Panc1 (cell line): ENCODE measurements at regions not wholly inside any gene's neighbourhood (a gene's known extent, or its start where the extent isn't known, plus 50 kb on each side); places are given as distances from the start of the nearest gene placed in this dataset.

Experiments
- CTCF ChIP-seq: fragments of 450-650 bp; IDR thresholded peaks from 2 replicates; pipeline ENCODE4 v1.5.1; 2017; ENCODE audit warnings: mild to moderate bottlenecking
- POLR2AphosphoS5 ChIP-seq: IDR thresholded peaks from 2 replicates; pipeline ENCODE4 v1.6.1; 2012; ENCODE audit warnings: mild to moderate bottlenecking, low read depth, low read length, moderate library complexity
- REST ChIP-seq, 2 experiments: IDR thresholded peaks; 2 replicates each; pipeline ENCODE4 v1.6.1; 2011 to 2012; ENCODE audit warnings: low read depth in 2 of 2, control low read depth in 1 of 2, low read length in 1 of 2, mild to moderate bottlenecking in 1 of 2, moderate library complexity in 1 of 2; ENCODE audit not compliant: insufficient read depth in 1 of 2
- SIN3A ChIP-seq: IDR thresholded peaks from 2 replicates; pipeline ENCODE4 v1.6.1; 2012; ENCODE audit warnings: low read depth, mild to moderate bottlenecking, low read length, moderate library complexity, borderline replicate concordance; ENCODE audit not compliant: insufficient read depth
- TCF7L2 ChIP-seq: IDR thresholded peaks from 2 replicates; pipeline ENCODE4 v1.6.1; 2011; ENCODE audit warnings: mild to moderate bottlenecking, low read depth, low read length, inconsistent platforms

- no peak for TF ChIP-seq CTCF
- no peak for TF ChIP-seq SIN3A
- no peak for TF ChIP-seq POLR2AphosphoS5
- TF ChIP-seq TCF7L2, result no peak
- no peak for TF ChIP-seq REST (IDR thresholded peaks at IDR 0.05; ENCODE audit: insufficient read depth in 1 of 2, low read depth in 2 of 2, low read length in 1 of 2)
Measured at GRCh38 chr6:133016631-133017030, 202.3 kb downstream of the RPS12 start.
